NCI-H69 (cell line): ENCODE measurements at regions not wholly inside any gene's neighbourhood (a gene's known extent, or its start where the extent isn't known, plus 50 kb on each side); places are given as distances from the start of the nearest gene placed in this dataset.
A peak's percentile ranks its signal among the peaks of the same experiment; 100 is the strongest.

Experiments used
- DNase-seq: peaks from one replicate; lab custom pipeline; 2025; lab: John Stamatoyannopoulos, UW

GRCh38 chr4:165721815-165722214, 151.2 kb upstream of the TLL1 start:
- DNase-seq = peak; percentile 5

GRCh38 chr4:165723051-165723795, 149.8 kb upstream of the TLL1 start:
- peak; percentile 5 for DNase-seq

- DNase-seq = no peak
Measured at GRCh38 chr4:165724786-165725185, 148.3 kb upstream of the TLL1 start.

- no peak for DNase-seq
Measured at GRCh38 chr4:165725352-165725751, 147.7 kb upstream of the TLL1 start.

GRCh38 chr4:165726831-165727230, 146.2 kb upstream of the TLL1 start:
- no peak for DNase-seq

- no peak for DNase-seq
Measured at GRCh38 chr4:165737309-165737972, 135.6 kb upstream of the TLL1 start.

GRCh38 chr4:165738571-165738970, 134.5 kb upstream of the TLL1 start:
- DNase-seq = no peak

GRCh38 chr4:165740911-165741310, 132.1 kb upstream of the TLL1 start:
- no peak for DNase-seq

- DNase-seq = no peak
Measured at GRCh38 chr4:165743422-165743821, 129.6 kb upstream of the TLL1 start.

- DNase-seq = no peak
Measured at GRCh38 chr4:165744370-165744769, 128.7 kb upstream of the TLL1 start.

- DNase-seq = peak; percentile 39
Measured at GRCh38 chr4:165748321-165748720, 124.7 kb upstream of the TLL1 start.

- no peak for DNase-seq
Measured at GRCh38 chr4:165751882-165752281, 121.2 kb upstream of the TLL1 start.

- no peak for DNase-seq
Measured at GRCh38 chr4:165754664-165755063, 118.4 kb upstream of the TLL1 start.

- DNase-seq = peak; percentile 47
Measured at GRCh38 chr4:165756836-165757235, 116.2 kb upstream of the TLL1 start.

GRCh38 chr4:165757451-165757850, 115.6 kb upstream of the TLL1 start:
- peak; percentile 53 for DNase-seq

- peak; percentile 45 for DNase-seq
Measured at GRCh38 chr4:165758086-165758485, 115.0 kb upstream of the TLL1 start.

GRCh38 chr4:165760182-165760581, 112.9 kb upstream of the TLL1 start:
- peak; percentile 30 for DNase-seq

GRCh38 chr4:165761963-165762362, 111.1 kb upstream of the TLL1 start:
- peak; percentile 15 for DNase-seq

GRCh38 chr4:165763640-165764039, 109.4 kb upstream of the TLL1 start:
- no peak for DNase-seq

GRCh38 chr4:165765053-165765452, 108.0 kb upstream of the TLL1 start:
- DNase-seq = peak; percentile 83

GRCh38 chr4:165766018-165766417, 107.0 kb upstream of the TLL1 start:
- no peak for DNase-seq

- peak; percentile 20 for DNase-seq
Measured at GRCh38 chr4:165766976-165767375, 106.1 kb upstream of the TLL1 start.

GRCh38 chr4:165767671-165768070, 105.4 kb upstream of the TLL1 start:
- peak; percentile 64 for DNase-seq

- no peak for DNase-seq
Measured at GRCh38 chr4:165768281-165768680, 104.8 kb upstream of the TLL1 start.
